ENCODE measurements at regions not wholly inside any gene's neighbourhood (a gene's known extent, or its start where the extent isn't known, plus 50 kb on each side); places are given as distances from the start of the nearest gene placed in this dataset.

GRCh38 chr13:32883474-32883873 is 132.7 kb upstream of the KL start:
- no peak for TF ChIP-seq CTCF (IDR thresholded peaks at IDR 0.05)
- no peak for TF ChIP-seq POLR2A (IDR thresholded peaks at IDR 0.05)

All from prostate gland (tissue), 2 donors.